ENCODE measurements at regions not wholly inside any gene's neighbourhood (a gene's known extent, or its start where the extent isn't known, plus 50 kb on each side); places are given as distances from the start of the nearest gene placed in this dataset.
A peak's percentile ranks its signal among the peaks of the same experiment; 100 is the strongest.

DNA sequence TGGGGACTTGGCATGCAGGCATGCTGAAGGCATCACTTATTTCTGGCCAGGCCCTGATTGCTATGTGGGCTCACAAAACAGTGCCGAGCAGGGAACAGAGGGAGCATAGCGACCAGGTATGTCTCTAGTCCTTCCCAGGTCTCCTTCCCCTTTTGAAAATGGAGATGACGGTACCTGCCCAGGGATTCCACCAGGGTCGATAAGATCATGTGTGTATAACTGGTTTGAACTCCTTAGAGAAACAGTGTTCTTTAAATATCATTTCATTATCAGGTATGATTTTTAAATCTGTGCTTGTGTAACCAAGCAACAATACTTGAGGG lies 280.6 kb downstream of the FOXO1 start:
- H3K9me3 Mint-ChIP-seq = peaks cover 5% of the 10 kb centered on the region
- no peak overlapping the region for H3K4me3 Mint-ChIP-seq
- peaks cover under 1% of the 10 kb centered on the region for H3K27me3 Mint-ChIP-seq (ENCODE audit: insufficient read depth)
- H3K27ac Mint-ChIP-seq = no peak overlapping the region
- intact Hi-C loops (cut with micrococcal nuclease) = loop anchor here (5.0 kb wide), 2 partner anchors 391 to 699 kb away; no protein-coding TSS in a partner anchor
- peaks cover 5% of the 10 kb centered on the region for H3K36me3 Mint-ChIP-seq (ENCODE audit: low read depth)
- no peak for DNase-seq (ENCODE audit: low spot score)
- H3K4me1 Mint-ChIP-seq (ENCODE audit: low read depth) = peaks cover 49% of the 10 kb centered on the region

DNA sequence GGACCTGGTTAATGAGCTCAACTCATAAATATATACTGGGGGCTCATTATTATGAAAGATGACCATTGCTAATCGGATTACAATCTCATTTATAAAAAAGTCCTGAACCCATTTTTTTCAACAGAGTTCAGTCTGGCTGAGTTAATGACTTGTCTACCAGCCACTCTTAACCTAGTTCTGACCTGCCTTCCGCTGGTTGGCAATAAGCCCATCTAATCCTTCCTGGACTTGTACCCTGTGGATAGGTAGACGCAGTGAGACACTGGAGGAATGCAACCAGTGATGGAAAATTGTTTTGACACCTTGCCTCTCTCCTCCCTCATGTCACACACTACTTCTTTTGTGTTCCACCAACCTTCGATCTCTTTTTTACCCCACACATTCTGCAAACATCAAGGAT lies 279.9 kb downstream of the FOXO1 start:
- peaks cover 5% of the 10 kb centered on the region for H3K36me3 Mint-ChIP-seq (ENCODE audit: low read depth)
- intact Hi-C loops (cut with micrococcal nuclease) = loop anchor here (5.0 kb wide), 2 partner anchors 391 to 699 kb away; no protein-coding TSS in a partner anchor
- H3K27me3 Mint-ChIP-seq (ENCODE audit: insufficient read depth) = no peaks in the 10 kb centered on the region
- no peak for DNase-seq (ENCODE audit: low spot score)
- peaks cover 49% of the 10 kb centered on the region for H3K4me1 Mint-ChIP-seq (ENCODE audit: low read depth)
- H3K9me3 Mint-ChIP-seq = peaks cover 5% of the 10 kb centered on the region
- no peak overlapping the region for H3K4me3 Mint-ChIP-seq
- H3K27ac Mint-ChIP-seq = peak overlapping the region; percentile 13

DNA sequence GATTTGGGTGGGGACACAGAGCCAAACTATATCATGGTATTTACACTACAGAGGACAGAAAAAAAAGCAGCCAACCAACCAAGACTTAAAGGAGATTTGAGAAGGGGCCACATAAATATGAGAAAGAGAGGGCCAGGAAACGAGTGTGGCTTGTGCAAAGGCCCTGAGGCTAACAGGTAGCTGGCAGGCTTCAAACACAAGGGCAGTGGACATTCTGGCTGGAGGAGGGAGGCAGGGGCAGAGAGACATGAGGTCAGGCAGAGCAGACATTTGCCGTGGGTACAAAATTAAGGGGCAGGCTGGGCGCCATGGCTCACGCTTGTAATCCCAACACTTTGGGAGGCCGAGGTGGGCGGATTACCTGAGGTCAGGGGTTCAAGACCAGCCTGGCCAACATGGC lies 278.7 kb downstream of the FOXO1 start:
- H3K4me1 Mint-ChIP-seq (ENCODE audit: low read depth) = peaks cover 56% of the 10 kb centered on the region
- intact Hi-C loops (cut with micrococcal nuclease) = loop anchor here (1.0 to 5.0 kb wide), 9 partner anchors 51 to 700 kb away; no protein-coding TSS in a partner anchor

DNA sequence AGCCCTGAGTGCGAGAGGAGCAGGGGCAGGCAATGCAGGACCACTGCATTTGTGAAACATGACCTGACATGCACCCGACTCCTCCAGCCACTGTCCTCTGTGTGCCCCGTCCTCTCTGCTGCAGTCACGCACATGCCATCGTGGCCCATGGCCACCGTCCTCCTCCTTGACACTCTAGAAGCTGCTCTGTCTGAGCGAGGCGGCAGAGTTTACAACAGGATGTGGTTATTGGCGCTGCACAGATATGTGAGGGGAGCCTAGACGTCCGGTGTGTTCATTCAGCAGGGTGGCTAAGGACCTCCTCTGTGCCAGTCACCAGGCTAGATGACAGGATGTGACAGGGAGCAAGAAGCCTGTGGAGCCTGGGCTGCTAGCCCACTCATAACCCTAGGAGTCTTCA lies 277.8 kb downstream of the FOXO1 start:
- peaks cover 9% of the 10 kb centered on the region for H3K9me3 Mint-ChIP-seq
- intact Hi-C loops (cut with micrococcal nuclease) = loop anchor here (1.0 to 5.0 kb wide), 12 partner anchors 17 to 701 kb away; no protein-coding TSS in a partner anchor
- no peaks in the 10 kb centered on the region for H3K27me3 Mint-ChIP-seq (ENCODE audit: insufficient read depth)
- peak overlapping the region; percentile 76 for H3K4me3 Mint-ChIP-seq
- H3K27ac Mint-ChIP-seq = peak overlapping the region; percentile 96
- DNase-seq (ENCODE audit: low spot score) = peak; percentile 79
- peaks cover 56% of the 10 kb centered on the region for H3K4me1 Mint-ChIP-seq (ENCODE audit: low read depth)
- peaks cover 6% of the 10 kb centered on the region for H3K36me3 Mint-ChIP-seq (ENCODE audit: low read depth)

More for the DNA sequence above, 278.7 kb downstream of the FOXO1 start:
- Mint-ChIP-seq H3K36me3 (ENCODE audit: low read depth) (peaks cover 6% of the 10 kb centered on the region), H3K27me3 (ENCODE audit: insufficient read depth) (no peaks in the 10 kb centered on the region), H3K27ac (peak overlapping the region; percentile 83), H3K4me3 (peak overlapping the region; percentile 72), H3K9me3 (peaks cover 5% of the 10 kb centered on the region)
- DNase-seq (ENCODE audit: low spot score) = no peak

DNA sequence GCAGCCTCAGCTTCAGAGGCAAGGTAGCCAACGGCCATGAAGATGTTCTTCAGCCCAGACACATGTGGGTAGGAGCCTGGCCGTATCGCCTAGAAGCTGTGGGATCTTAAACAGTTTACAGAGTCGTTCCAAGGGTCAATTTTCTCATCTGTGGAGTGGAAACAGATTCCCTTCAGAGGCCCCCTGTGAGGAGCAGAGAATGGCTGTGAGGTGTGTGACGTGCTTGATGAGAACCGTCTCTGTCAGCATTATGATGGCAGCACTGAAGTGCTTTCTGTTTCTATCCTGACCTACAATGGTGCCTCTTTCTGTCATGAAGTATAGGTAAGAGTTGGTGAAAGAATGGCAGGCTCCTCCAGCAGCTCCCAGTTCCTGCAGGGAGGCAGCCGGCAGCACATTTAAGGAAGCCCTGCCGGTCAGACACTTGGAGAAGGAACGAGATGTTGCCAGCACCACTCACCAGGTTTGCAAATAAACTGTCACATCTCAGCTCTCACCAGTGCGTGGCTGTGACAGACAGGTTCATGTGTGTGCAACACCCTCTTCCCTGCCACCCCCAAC lies 277.3 kb downstream of the FOXO1 start:
- Mint-ChIP-seq H3K27ac (peak overlapping the region; percentile 96), H3K9me3 (peaks cover 9% of the 10 kb centered on the region), H3K36me3 (ENCODE audit: low read depth) (peaks cover 6% of the 10 kb centered on the region), H3K27me3 (ENCODE audit: insufficient read depth) (no peaks in the 10 kb centered on the region), H3K4me1 (ENCODE audit: low read depth) (peaks cover 56% of the 10 kb centered on the region), H3K4me3 (peak overlapping the region; percentile 76)
- intact Hi-C loops (cut with micrococcal nuclease) = loop anchor here (1.0 to 5.0 kb wide), 11 partner anchors 18 to 702 kb away; no protein-coding TSS in a partner anchor
- peak; percentile 50 for DNase-seq (ENCODE audit: low spot score)

DNA sequence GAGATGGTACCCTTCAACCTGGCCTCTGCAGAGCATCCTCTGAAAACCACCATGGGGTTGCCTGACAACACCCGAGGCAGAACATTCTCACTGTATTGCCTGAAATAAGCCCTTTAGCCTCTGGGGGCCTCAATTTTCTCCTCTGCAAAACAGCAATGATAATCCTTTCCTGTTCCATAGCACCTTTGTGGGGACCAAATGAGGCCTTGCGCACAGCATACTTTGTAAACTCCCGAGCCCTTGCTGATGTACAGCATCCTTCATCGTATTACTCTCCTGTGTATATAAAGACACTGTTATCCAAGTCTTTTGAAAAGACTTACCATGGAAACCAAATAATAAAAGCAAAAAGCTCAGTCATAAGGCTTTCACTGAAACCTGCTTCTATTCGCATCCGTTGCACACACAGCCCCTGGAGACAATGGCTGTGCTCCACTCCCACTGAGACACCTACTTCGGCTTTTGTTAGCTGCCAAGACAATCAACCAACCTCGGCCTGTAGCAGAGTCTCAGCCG lies 276.0 kb downstream of the FOXO1 start:
- Mint-ChIP-seq H3K4me3 (no peak overlapping the region), H3K27ac (peak overlapping the region; percentile 31), H3K36me3 (ENCODE audit: low read depth) (peaks cover 6% of the 10 kb centered on the region), H3K9me3 (peaks cover 9% of the 10 kb centered on the region), H3K4me1 (ENCODE audit: low read depth) (peaks cover 49% of the 10 kb centered on the region), H3K27me3 (ENCODE audit: insufficient read depth) (no peaks in the 10 kb centered on the region)
- DNase-seq (ENCODE audit: low spot score) = no peak
- intact Hi-C loops (cut with micrococcal nuclease) = no loop called here

DNA sequence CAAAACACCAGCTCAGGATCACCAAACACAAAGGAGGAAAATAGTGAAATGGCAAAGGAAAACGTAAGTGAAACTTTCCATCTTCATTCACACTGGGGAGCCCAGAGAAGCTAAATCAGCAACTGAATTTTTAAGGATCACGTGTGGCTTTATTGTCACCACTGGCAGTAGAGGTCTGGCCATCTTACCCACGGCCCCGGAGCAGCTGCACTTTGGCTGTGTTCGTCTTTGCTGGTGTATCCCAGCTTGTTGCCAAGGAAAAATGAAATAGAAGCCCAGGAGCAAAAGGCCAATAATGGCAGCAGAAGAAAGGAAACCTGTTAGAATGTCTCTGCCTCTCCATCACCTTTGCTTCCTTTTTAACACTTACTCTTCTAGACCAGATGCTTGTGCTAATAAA lies 274.7 kb downstream of the FOXO1 start:
- no peaks in the 10 kb centered on the region for H3K27me3 Mint-ChIP-seq (ENCODE audit: insufficient read depth)
- H3K9me3 Mint-ChIP-seq = peaks cover 15% of the 10 kb centered on the region
- peak overlapping the region; percentile 50 for H3K27ac Mint-ChIP-seq
- H3K4me3 Mint-ChIP-seq = no peak overlapping the region
- H3K36me3 Mint-ChIP-seq (ENCODE audit: low read depth) = peaks cover 6% of the 10 kb centered on the region
- no peak for DNase-seq (ENCODE audit: low spot score)
- peaks cover 39% of the 10 kb centered on the region for H3K4me1 Mint-ChIP-seq (ENCODE audit: low read depth)
- intact Hi-C loops (cut with micrococcal nuclease) = no loop called here

DNA sequence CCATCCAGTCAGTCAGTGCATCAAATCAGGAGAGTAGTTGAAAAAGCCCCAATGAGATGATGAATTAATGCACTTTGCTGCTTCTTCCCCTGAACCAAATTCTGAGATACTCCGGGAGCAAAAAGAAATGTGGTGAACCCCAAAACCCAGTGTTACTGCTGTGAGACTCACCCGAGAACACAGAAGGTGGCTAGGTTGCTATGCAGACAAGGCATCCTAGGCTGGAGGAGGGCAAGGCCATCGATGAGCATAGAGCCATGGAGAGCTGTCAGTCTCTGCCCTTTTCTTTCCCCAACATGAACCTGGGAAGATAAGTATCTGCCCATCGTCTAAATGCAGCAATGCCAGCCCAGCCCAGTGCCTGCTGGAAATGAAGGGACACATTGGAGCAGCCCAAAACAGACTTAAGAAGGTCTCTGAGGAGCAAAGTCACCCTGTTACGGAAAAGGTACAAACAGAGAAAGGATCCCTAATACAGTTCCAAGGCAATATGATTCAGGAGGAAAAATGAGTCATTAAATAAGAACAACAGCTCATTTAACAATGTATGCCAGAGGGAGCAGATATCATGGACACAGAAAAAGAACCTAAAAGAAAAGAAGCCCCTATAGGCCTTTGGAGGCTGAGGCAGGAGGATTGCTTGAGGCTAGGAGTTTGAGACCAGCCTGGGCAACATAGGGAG lies 272.0 kb downstream of the FOXO1 start:
- intact Hi-C loops (cut with micrococcal nuclease) = no loop called here
- Mint-ChIP-seq H3K36me3 (ENCODE audit: low read depth) (peaks cover 2% of the 10 kb centered on the region), H3K9me3 (peaks cover 10% of the 10 kb centered on the region), H3K4me1 (ENCODE audit: low read depth) (peaks cover 17% of the 10 kb centered on the region), H3K27me3 (ENCODE audit: insufficient read depth) (no peaks in the 10 kb centered on the region), H3K27ac (no peak overlapping the region), H3K4me3 (no peak overlapping the region)
- DNase-seq (ENCODE audit: low spot score) = no peak

DNA sequence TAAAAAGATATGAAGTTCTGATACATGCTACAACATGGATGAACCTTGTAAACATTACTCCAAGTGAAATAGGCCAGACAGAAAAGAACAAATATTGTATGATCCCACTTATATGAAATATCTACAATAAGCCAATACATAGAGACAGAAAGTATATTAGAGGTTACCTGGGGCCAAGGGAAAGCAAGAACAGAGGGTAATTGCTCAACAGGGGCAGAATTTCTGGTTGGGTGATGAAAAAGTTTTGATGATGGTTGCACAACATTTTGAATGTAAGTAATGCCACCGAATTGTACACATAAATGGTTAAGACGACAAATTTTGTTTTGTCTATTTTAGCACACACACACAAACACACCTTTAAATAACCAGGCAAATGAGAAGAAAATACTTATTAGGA lies 268.4 kb downstream of the FOXO1 start:
- intact Hi-C loops (cut with micrococcal nuclease) = no loop called here
- Mint-ChIP-seq H3K27me3 (ENCODE audit: insufficient read depth) (no peaks in the 10 kb centered on the region), H3K4me1 (ENCODE audit: low read depth) (peaks cover 20% of the 10 kb centered on the region), H3K4me3 (no peak overlapping the region), H3K36me3 (ENCODE audit: low read depth) (no peaks in the 10 kb centered on the region), H3K27ac (no peak overlapping the region), H3K9me3 (peaks cover 8% of the 10 kb centered on the region)
- no peak for DNase-seq (ENCODE audit: low spot score)

DNA sequence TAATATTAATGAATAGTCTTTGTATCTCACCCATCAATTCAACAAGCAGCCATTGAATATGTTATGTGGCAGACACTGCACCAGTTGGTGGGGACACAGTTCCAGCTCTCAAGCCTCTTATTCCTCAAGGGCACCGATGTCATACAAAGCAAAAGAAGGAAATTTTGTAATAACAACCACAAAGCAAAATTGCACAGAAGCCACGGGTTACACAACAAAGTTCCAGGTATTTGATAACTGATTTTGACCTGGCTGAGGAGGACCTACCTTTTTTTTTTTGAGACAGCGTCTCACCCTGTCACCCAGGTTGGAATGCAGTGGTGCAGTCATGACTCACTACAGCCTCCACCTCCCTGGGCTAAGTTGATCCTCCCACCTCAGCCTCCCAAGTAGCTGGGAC lies 266.7 kb downstream of the FOXO1 start:
- no peaks in the 10 kb centered on the region for H3K27me3 Mint-ChIP-seq (ENCODE audit: insufficient read depth)
- no peaks in the 10 kb centered on the region for H3K36me3 Mint-ChIP-seq (ENCODE audit: low read depth)
- H3K4me3 Mint-ChIP-seq = no peak overlapping the region
- intact Hi-C loops (cut with micrococcal nuclease) = no loop called here
- H3K27ac Mint-ChIP-seq = no peak overlapping the region
- peaks cover 22% of the 10 kb centered on the region for H3K4me1 Mint-ChIP-seq (ENCODE audit: low read depth)
- peaks cover 7% of the 10 kb centered on the region for H3K9me3 Mint-ChIP-seq
- no peak for DNase-seq (ENCODE audit: low spot score)

DNA sequence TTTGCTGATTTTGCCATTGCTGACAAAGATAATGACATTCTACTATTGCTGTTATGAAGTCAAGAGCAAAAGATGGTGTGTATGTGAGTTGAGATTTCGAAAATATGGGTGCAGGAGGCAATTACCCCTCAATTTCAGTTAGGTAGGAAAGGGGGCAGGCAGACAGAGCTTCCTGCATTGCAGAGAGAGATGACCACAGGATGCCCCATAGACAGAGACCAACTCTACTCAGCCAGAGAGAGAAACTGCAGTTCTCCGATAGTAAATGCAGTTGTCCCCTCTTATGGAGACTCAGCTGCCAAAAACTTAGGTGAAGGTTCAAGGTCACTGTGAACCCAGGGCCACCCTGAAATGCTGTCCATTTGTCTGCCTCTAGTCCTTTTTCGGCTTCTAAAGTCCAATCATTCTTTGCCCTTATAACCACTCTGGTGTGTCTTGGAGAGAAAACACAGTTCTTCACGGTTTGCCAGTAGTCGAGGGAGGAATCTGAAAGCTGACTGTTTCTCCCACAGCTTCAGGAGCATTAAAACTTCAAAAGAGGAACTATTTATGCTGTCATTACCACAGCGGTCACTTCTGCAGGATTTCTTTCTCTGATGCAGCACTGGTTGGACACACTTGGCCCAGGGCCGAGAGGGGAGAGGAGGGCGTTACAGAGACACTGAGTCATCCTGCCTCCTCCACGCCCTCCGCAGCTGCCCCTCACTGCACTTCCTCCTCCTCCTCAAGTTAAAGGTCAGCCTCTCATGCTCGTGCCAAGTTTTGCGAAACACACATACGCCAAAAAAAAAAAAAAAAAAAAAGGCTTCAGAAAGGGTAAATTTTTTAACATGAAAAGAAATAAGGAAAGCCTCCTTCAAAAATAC lies 264.3 kb downstream of the FOXO1 start:
- DNase-seq (ENCODE audit: low spot score) = no peak
- Mint-ChIP-seq H3K27me3 (ENCODE audit: insufficient read depth) (no peaks in the 10 kb centered on the region), H3K4me1 (ENCODE audit: low read depth) (peaks cover 22% of the 10 kb centered on the region), H3K9me3 (no peaks in the 10 kb centered on the region), H3K36me3 (ENCODE audit: low read depth) (no peaks in the 10 kb centered on the region), H3K4me3 (no peak overlapping the region), H3K27ac (peak overlapping the region; percentile 35)
- intact Hi-C loops (cut with micrococcal nuclease) = no loop called here

DNA sequence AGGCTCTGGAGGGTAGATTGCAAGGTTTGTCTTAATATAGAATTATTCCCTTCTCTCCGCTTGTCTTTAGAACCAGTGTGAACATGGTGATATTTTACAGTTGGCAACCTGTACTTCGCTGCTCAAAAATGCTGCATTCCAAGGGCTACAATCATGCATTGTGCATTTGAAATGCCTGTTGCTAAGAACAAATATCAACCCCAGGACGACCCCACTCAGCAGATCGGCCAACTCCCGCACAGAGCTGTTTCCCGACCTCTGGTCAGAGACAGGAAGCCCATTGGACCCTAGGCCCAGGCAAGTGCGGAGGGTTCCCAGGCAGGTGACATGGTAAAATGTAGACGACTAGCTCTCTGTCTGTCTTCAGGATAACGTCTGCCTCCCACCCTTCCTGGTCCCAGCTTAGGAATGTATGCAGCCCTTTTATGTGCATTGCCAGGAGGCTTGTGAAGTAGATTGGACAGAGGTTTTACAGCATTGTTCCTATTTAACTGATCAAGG lies 263.5 kb downstream of the FOXO1 start:
- Mint-ChIP-seq H3K9me3 (no peaks in the 10 kb centered on the region), H3K27me3 (ENCODE audit: insufficient read depth) (no peaks in the 10 kb centered on the region), H3K27ac (no peak overlapping the region), H3K4me3 (peak overlapping the region; percentile 2), H3K36me3 (ENCODE audit: low read depth) (no peaks in the 10 kb centered on the region), H3K4me1 (ENCODE audit: low read depth) (peaks cover 22% of the 10 kb centered on the region)
- DNase-seq (ENCODE audit: low spot score) = no peak
- intact Hi-C loops (cut with micrococcal nuclease) = no loop called here
